GM12878 (cell line): ENCODE measurements at regions not wholly inside any gene's neighbourhood (a gene's known extent, or its start where the extent isn't known, plus 50 kb on each side); places are given as distances from the start of the nearest gene placed in this dataset.

Experiments used
- CTCF ChIP-seq, 3 experiments: IDR thresholded peaks in 2 of 3; conservative IDR thresholded peaks in 1 of 3; 2 replicates each; pipeline ENCODE4 v1.5.1; 2011; ENCODE audit warnings: low read depth in 3 of 3, low read length in 3 of 3, mild to moderate bottlenecking in 3 of 3, control low read depth in 2 of 3, moderate library complexity in 2 of 3, inconsistent platforms in 1 of 3, mixed read lengths in 1 of 3; ENCODE audit not compliant: control insufficient read depth in 2 of 3, insufficient read depth in 1 of 3; ENCODE audit errors: extremely low read depth in 1 of 3
- POLR2A ChIP-seq: IDR thresholded peaks from 2 replicates; pipeline ENCODE4 v1.6.1; 2011; ENCODE audit warnings: low read depth, mild to moderate bottlenecking, low read length
- RAD51 ChIP-seq: fragments of 450-650 bp; IDR thresholded peaks from 2 replicates; pipeline ENCODE4 v1.6.1; 2016; ENCODE audit warnings: moderate library complexity, mild to moderate bottlenecking, inconsistent platforms
- TAF1 ChIP-seq: IDR thresholded peaks from 2 replicates; pipeline ENCODE4 v1.6.1; 2011; ENCODE audit warnings: mild to moderate bottlenecking, low read depth, low read length, borderline replicate concordance
- ZNF384 ChIP-seq: IDR thresholded peaks from 2 replicates; pipeline ENCODE4 v1.6.1; 2012; ENCODE audit warnings: low read depth, mild to moderate bottlenecking, low read length, improper control_type of control experiment, borderline replicate concordance

- no peak for TF ChIP-seq CTCF (IDR thresholded peaks at IDR 0.05 in 2 of 3, conservative IDR thresholded peaks at IDR 0.05 in 1 of 3; ENCODE audit: control insufficient read depth in 2 of 3, extremely low read depth in 1 of 3, insufficient read depth in 1 of 3, low read depth in 3 of 3, low read length in 3 of 3)
- TF ChIP-seq POLR2A = no peak
- no peak for TF ChIP-seq TAF1
- no peak for TF ChIP-seq RAD51
- no peak for TF ChIP-seq ZNF384
Observed at GRCh38 chr13:111652676-111653075, 332.2 kb downstream of the TEX29 start.
